Islet precursor cell (in vitro differentiated cells): ENCODE measurements at regions not wholly inside any gene's neighbourhood (a gene's known extent, or its start where the extent isn't known, plus 50 kb on each side); places are given as distances from the start of the nearest gene placed in this dataset.

Experiments
- DNase-seq: peaks from one replicate; pipeline ENCODE4 v3.0.0-alpha.2; 2018

- DNase-seq = no peak
These were observed 72.0 kb upstream of the ANK3 start for GRCh38 chr10:60461688-60462087.

- no peak for DNase-seq
These were observed 70.2 kb upstream of the ANK3 start for GRCh38 chr10:60459701-60460457.

- no peak for DNase-seq
These were observed 66.4 kb upstream of the ANK3 start for GRCh38 chr10:60456053-60456452.

GRCh38 chr10:60454336-60454735, 64.7 kb upstream of the ANK3 start:
- DNase-seq = no peak

- DNase-seq = no peak
These were observed 63.4 kb upstream of the ANK3 start for GRCh38 chr10:60453036-60453435.

- no peak for DNase-seq
These were observed 60.6 kb upstream of the ANK3 start for GRCh38 chr10:60450291-60450690.

- no peak for DNase-seq
These were observed 58.6 kb upstream of the ANK3 start for GRCh38 chr10:60448246-60448645.

- DNase-seq = no peak
These were observed 57.2 kb upstream of the ANK3 start for GRCh38 chr10:60446851-60447250.

GRCh38 chr10:60446070-60446833, 56.6 kb upstream of the ANK3 start:
- no peak for DNase-seq

- DNase-seq = no peak
These were observed 54.9 kb upstream of the ANK3 start for GRCh38 chr10:60444494-60445064.

GRCh38 chr10:60443346-60443745, 53.7 kb upstream of the ANK3 start:
- DNase-seq = no peak

GRCh38 chr10:60441515-60441914, 51.8 kb upstream of the ANK3 start:
- DNase-seq = no peak

GRCh38 chr10:60439641-60440040, 50.0 kb upstream of the ANK3 start:
- no peak for DNase-seq
